HG03565 (cell line): ENCODE measurements at regions not wholly inside any gene's neighbourhood (a gene's known extent, or its start where the extent isn't known, plus 50 kb on each side); places are given as distances from the start of the nearest gene placed in this dataset.

Experiments
- ATAC-seq: cut with Tn5 transposase; IDR thresholded peaks from one replicate; pipeline ENCODE4 v1.9.1; 2021; ENCODE audit warnings: mild to moderate bottlenecking, moderate library complexity; ENCODE audit not compliant: unreplicated experiment

- ATAC-seq, result no peak
Observed at GRCh38 chr5:82387001-82387818, 109.1 kb upstream of the RPS23 start.

GRCh38 chr5:82386576-82386975, 108.4 kb upstream of the RPS23 start:
- ATAC-seq, result no peak

GRCh38 chr5:82384034-82384750, 106.0 kb upstream of the RPS23 start:
- ATAC-seq, result no peak

GRCh38 chr5:82381591-82381990, 103.4 kb upstream of the RPS23 start:
- no peak for ATAC-seq

- ATAC-seq, result no peak
Observed at GRCh38 chr5:82376307-82376706, 98.2 kb upstream of the RPS23 start.

- no peak for ATAC-seq
Observed at GRCh38 chr5:82375488-82376244, 97.5 kb upstream of the RPS23 start.

- ATAC-seq, result no peak
Observed at GRCh38 chr5:82374637-82375036, 96.5 kb upstream of the RPS23 start.

- ATAC-seq, result no peak
Observed at GRCh38 chr5:82367930-82368329, 89.8 kb upstream of the RPS23 start.

GRCh38 chr5:82365744-82366228, 87.6 kb upstream of the RPS23 start:
- no peak for ATAC-seq

- no peak for ATAC-seq
Observed at GRCh38 chr5:82365026-82365425, 86.9 kb upstream of the RPS23 start.

- no peak for ATAC-seq
Observed at GRCh38 chr5:82364497-82364896, 86.3 kb upstream of the RPS23 start.

- ATAC-seq, result no peak
Observed at GRCh38 chr5:82363524-82363923, 85.4 kb upstream of the RPS23 start.

GRCh38 chr5:82362636-82363035, 84.5 kb upstream of the RPS23 start:
- no peak for ATAC-seq

GRCh38 chr5:82360022-82360421, 81.9 kb upstream of the RPS23 start:
- ATAC-seq, result no peak

GRCh38 chr5:82359272-82359671, 81.1 kb upstream of the RPS23 start:
- ATAC-seq, result no peak

GRCh38 chr5:82358457-82358856, 80.3 kb upstream of the RPS23 start:
- no peak for ATAC-seq

- ATAC-seq, result peak; percentile 64
Observed at GRCh38 chr5:82356808-82357671, 78.9 kb upstream of the RPS23 start.

GRCh38 chr5:82356021-82356420, 77.9 kb upstream of the RPS23 start:
- ATAC-seq, result no peak

GRCh38 chr5:82355496-82355895, 77.3 kb upstream of the RPS23 start:
- no peak for ATAC-seq

- no peak for ATAC-seq
Observed at GRCh38 chr5:82355053-82355452, 76.9 kb upstream of the RPS23 start.

- no peak for ATAC-seq
Observed at GRCh38 chr5:82354543-82354942, 76.4 kb upstream of the RPS23 start.
